ENCODE measurements at regions not wholly inside any gene's neighbourhood (a gene's known extent, or its start where the extent isn't known, plus 50 kb on each side); places are given as distances from the start of the nearest gene placed in this dataset.

DNA sequence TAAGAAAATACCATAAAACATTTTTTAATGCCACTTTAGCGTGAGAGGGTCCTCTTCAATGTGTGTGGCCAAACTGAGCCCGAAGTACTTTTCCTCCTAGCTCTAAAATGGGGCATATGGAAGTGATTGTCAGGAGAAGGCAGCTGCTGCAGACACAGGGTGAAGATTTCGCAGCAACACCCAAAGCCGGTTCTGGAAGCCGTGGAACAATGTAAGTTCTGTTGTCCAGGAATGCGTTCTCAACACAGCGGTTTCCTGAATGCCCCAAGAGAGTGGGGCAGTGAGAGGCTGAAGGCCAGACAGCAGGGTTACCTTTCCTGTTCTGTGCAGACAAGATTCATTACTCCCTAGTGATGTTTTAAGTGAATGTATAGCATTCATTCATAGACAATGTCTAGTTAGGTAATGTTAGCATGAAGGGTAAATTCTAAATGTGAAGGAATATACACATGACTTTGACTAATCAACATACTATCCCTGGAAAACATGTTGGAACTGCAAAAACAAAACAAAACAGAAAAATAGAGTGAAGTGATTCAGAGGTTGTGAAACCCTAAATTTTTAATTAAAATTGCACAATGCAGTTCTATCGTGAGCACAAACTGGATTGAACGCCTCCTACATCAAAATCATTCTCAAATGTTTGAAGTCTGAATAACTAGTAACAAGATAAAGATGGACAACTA is 197.0 kb upstream of the SEMA6A start:
- TF ChIP-seq, protein P1, sequence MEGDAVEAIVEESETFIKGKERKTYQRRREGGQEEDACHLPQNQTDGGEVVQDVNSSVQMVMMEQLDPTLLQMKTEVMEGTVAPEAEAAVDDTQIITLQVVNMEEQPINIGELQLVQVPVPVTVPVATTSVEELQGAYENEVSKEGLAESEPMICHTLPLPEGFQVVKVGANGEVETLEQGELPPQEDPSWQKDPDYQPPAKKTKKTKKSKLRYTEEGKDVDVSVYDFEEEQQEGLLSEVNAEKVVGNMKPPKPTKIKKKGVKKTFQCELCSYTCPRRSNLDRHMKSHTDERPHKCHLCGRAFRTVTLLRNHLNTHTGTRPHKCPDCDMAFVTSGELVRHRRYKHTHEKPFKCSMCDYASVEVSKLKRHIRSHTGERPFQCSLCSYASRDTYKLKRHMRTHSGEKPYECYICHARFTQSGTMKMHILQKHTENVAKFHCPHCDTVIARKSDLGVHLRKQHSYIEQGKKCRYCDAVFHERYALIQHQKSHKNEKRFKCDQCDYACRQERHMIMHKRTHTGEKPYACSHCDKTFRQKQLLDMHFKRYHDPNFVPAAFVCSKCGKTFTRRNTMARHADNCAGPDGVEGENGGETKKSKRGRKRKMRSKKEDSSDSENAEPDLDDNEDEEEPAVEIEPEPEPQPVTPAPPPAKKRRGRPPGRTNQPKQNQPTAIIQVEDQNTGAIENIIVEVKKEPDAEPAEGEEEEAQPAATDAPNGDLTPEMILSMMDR (conservative IDR thresholded peaks at IDR 0.05; ENCODE audit: low read length), result no peak
- no peak for TF ChIP-seq EZH2phosphoT487 (IDR thresholded peaks at IDR 0.05; ENCODE audit: borderline replicate concordance, low read depth, low read length)
